ENCODE measurements at regions not wholly inside any gene's neighbourhood (a gene's known extent, or its start where the extent isn't known, plus 50 kb on each side); places are given as distances from the start of the nearest gene placed in this dataset.

- ATAC-seq (replicated peaks) (no peak), DNase-seq (no peak)
- H3K4me1 Mint-ChIP-seq (ENCODE audit: low read depth in 2 of 2) = no peaks in the 10 kb centered on the region
- no peak overlapping the region for H3K27ac Mint-ChIP-seq
- no peaks in the 10 kb centered on the region for H3K27me3 Mint-ChIP-seq
- peaks cover 5 to 7% of the 10 kb centered on the region in 2 donors for H3K9me3 Mint-ChIP-seq
- H3K4me3 Mint-ChIP-seq = no peak overlapping the region
- H3K36me3 Mint-ChIP-seq (ENCODE audit: insufficient read depth) = no peaks in the 10 kb centered on the region
Observed at GRCh38 chr1:189438808-189439207, 1038.9 kb downstream of the BRINP3 start.

- no peak for ATAC-seq (replicated peaks)
- Mint-ChIP-seq H3K27me3 (no peaks in the 10 kb centered on the region), H3K4me3 (no peak overlapping the region), H3K9me3 (peaks cover 12 to 13% of the 10 kb centered on the region in 2 donors), H3K36me3 (ENCODE audit: insufficient read depth) (no peaks in the 10 kb centered on the region), H3K27ac (no peak overlapping the region), H3K4me1 (ENCODE audit: low read depth in 2 of 2) (no peaks in the 10 kb centered on the region)
- no peak for DNase-seq
Observed at GRCh38 chr1:189463166-189463565, 1014.5 kb downstream of the BRINP3 start.

GRCh38 chr1:189496768-189497167, 980.9 kb downstream of the BRINP3 start:
- no peaks in the 10 kb centered on the region for H3K36me3 Mint-ChIP-seq (ENCODE audit: insufficient read depth)
- peaks cover 3 to 20% of the 10 kb centered on the region in 2 donors for H3K9me3 Mint-ChIP-seq
- no peak for ATAC-seq (replicated peaks)
- no peak for DNase-seq
- no peak overlapping the region for H3K4me3 Mint-ChIP-seq
- H3K4me1 Mint-ChIP-seq (ENCODE audit: low read depth in 2 of 2) = no peaks in the 10 kb centered on the region
- no peak overlapping the region for H3K27ac Mint-ChIP-seq
- no peaks in the 10 kb centered on the region for H3K27me3 Mint-ChIP-seq

- H3K27ac Mint-ChIP-seq = no peak overlapping the region
- H3K9me3 Mint-ChIP-seq = peaks cover 7 to 24% of the 10 kb centered on the region in 2 donors
- ATAC-seq (replicated peaks) (no peak), DNase-seq (no peak)
- H3K4me1 Mint-ChIP-seq (ENCODE audit: low read depth in 2 of 2) = no peaks in the 10 kb centered on the region
- H3K27me3 Mint-ChIP-seq = no peaks in the 10 kb centered on the region
- no peak overlapping the region for H3K4me3 Mint-ChIP-seq
- H3K36me3 Mint-ChIP-seq (ENCODE audit: insufficient read depth) = no peaks in the 10 kb centered on the region
Observed at GRCh38 chr1:189499736-189500135, 977.9 kb downstream of the BRINP3 start.

GRCh38 chr1:189500778-189501177, 976.9 kb downstream of the BRINP3 start:
- H3K4me3 Mint-ChIP-seq = no peak overlapping the region
- no peak for DNase-seq
- H3K27me3 Mint-ChIP-seq = no peaks in the 10 kb centered on the region
- no peak for ATAC-seq (replicated peaks)
- H3K36me3 Mint-ChIP-seq (ENCODE audit: insufficient read depth) = no peaks in the 10 kb centered on the region
- H3K27ac Mint-ChIP-seq = no peak overlapping the region
- H3K9me3 Mint-ChIP-seq = peaks cover 7 to 34% of the 10 kb centered on the region in 2 donors
- H3K4me1 Mint-ChIP-seq (ENCODE audit: low read depth in 2 of 2) = no peaks in the 10 kb centered on the region

GRCh38 chr1:189510827-189511226, 966.8 kb downstream of the BRINP3 start:
- DNase-seq = no peak
- Mint-ChIP-seq H3K4me3 (no peak overlapping the region), H3K27me3 (no peaks in the 10 kb centered on the region), H3K4me1 (ENCODE audit: low read depth in 2 of 2) (no peaks in the 10 kb centered on the region), H3K36me3 (ENCODE audit: insufficient read depth) (no peaks in the 10 kb centered on the region), H3K9me3 (peaks cover 8 to 35% of the 10 kb centered on the region in 2 donors), H3K27ac (no peak overlapping the region)
- ATAC-seq (replicated peaks) = no peak

GRCh38 chr1:189513091-189513490, 964.6 kb downstream of the BRINP3 start:
- Mint-ChIP-seq H3K4me3 (no peak overlapping the region), H3K4me1 (ENCODE audit: low read depth in 2 of 2) (no peaks in the 10 kb centered on the region), H3K27ac (no peak overlapping the region), H3K27me3 (no peaks in the 10 kb centered on the region), H3K36me3 (ENCODE audit: insufficient read depth) (no peaks in the 10 kb centered on the region), H3K9me3 (peaks cover 15 to 48% of the 10 kb centered on the region in 2 donors)
- no peak for DNase-seq
- no peak for ATAC-seq (replicated peaks)

GRCh38 chr1:189522441-189522840, 955.2 kb downstream of the BRINP3 start:
- no peaks in the 10 kb centered on the region for H3K4me1 Mint-ChIP-seq (ENCODE audit: low read depth in 2 of 2)
- no peaks in the 10 kb centered on the region for H3K36me3 Mint-ChIP-seq (ENCODE audit: insufficient read depth)
- no peak overlapping the region for H3K4me3 Mint-ChIP-seq
- ATAC-seq (replicated peaks) = no peak
- peaks cover 12 to 18% of the 10 kb centered on the region in 2 donors for H3K9me3 Mint-ChIP-seq
- no peaks in the 10 kb centered on the region for H3K27me3 Mint-ChIP-seq
- no peak overlapping the region for H3K27ac Mint-ChIP-seq
- DNase-seq = no peak

- ATAC-seq (replicated peaks) = no peak
- no peaks in the 10 kb centered on the region for H3K36me3 Mint-ChIP-seq (ENCODE audit: insufficient read depth)
Observed at GRCh38 chr1:189524501-189524900, 953.2 kb downstream of the BRINP3 start.

GRCh38 chr1:189530162-189530561, 947.5 kb downstream of the BRINP3 start:
- Mint-ChIP-seq H3K36me3 (ENCODE audit: insufficient read depth) (no peaks in the 10 kb centered on the region), H3K27ac (no peak overlapping the region), H3K4me1 (ENCODE audit: low read depth in 2 of 2) (no peaks in the 10 kb centered on the region), H3K27me3 (no peaks in the 10 kb centered on the region), H3K4me3 (no peak overlapping the region), H3K9me3 (peaks cover 12% of the 10 kb centered on the region in 2 donors)
- ATAC-seq (replicated peaks) (no peak), DNase-seq (no peak)

More at GRCh38 chr1:189524501-189524900, 953.2 kb downstream of the BRINP3 start:
- no peak overlapping the region for H3K27ac Mint-ChIP-seq
- H3K9me3 Mint-ChIP-seq = peaks cover 11 to 12% of the 10 kb centered on the region in 2 donors
- H3K4me1 Mint-ChIP-seq (ENCODE audit: low read depth in 2 of 2) = no peaks in the 10 kb centered on the region
- DNase-seq = no peak
- H3K4me3 Mint-ChIP-seq = no peak overlapping the region
- no peaks in the 10 kb centered on the region for H3K27me3 Mint-ChIP-seq

- Mint-ChIP-seq H3K4me1 (ENCODE audit: low read depth in 2 of 2) (no peaks in the 10 kb centered on the region), H3K9me3 (peaks cover 0 to 10% of the 10 kb centered on the region in 2 donors), H3K4me3 (no peak overlapping the region), H3K27me3 (no peaks in the 10 kb centered on the region), H3K36me3 (ENCODE audit: insufficient read depth) (no peaks in the 10 kb centered on the region), H3K27ac (no peak overlapping the region)
- ATAC-seq (replicated peaks) (no peak), DNase-seq (no peak)
Observed at GRCh38 chr1:189538271-189538670, 939.4 kb downstream of the BRINP3 start.

GRCh38 chr1:189550498-189550897, 927.2 kb downstream of the BRINP3 start:
- H3K27me3 Mint-ChIP-seq = no peaks in the 10 kb centered on the region
- no peaks in the 10 kb centered on the region for H3K4me1 Mint-ChIP-seq (ENCODE audit: low read depth in 2 of 2)
- no peak overlapping the region for H3K27ac Mint-ChIP-seq
- DNase-seq (no peak), ATAC-seq (replicated peaks) (no peak)
- H3K36me3 Mint-ChIP-seq (ENCODE audit: insufficient read depth) = no peaks in the 10 kb centered on the region
- H3K9me3 Mint-ChIP-seq = peaks cover 0 to 4% of the 10 kb centered on the region in 2 donors
- no peak overlapping the region for H3K4me3 Mint-ChIP-seq

- peaks cover 2 to 12% of the 10 kb centered on the region in 2 donors for H3K9me3 Mint-ChIP-seq
- DNase-seq (no peak), ATAC-seq (replicated peaks) (no peak)
- H3K27ac Mint-ChIP-seq = no peak overlapping the region
- no peaks in the 10 kb centered on the region for H3K27me3 Mint-ChIP-seq
- no peaks in the 10 kb centered on the region for H3K4me1 Mint-ChIP-seq (ENCODE audit: low read depth in 2 of 2)
- no peaks in the 10 kb centered on the region for H3K36me3 Mint-ChIP-seq (ENCODE audit: insufficient read depth)
- no peak overlapping the region for H3K4me3 Mint-ChIP-seq
Observed at GRCh38 chr1:189563784-189564183, 913.9 kb downstream of the BRINP3 start.

- ATAC-seq (replicated peaks) = no peak
- Mint-ChIP-seq H3K4me3 (no peak overlapping the region), H3K27me3 (no peaks in the 10 kb centered on the region), H3K4me1 (ENCODE audit: low read depth in 2 of 2) (no peaks in the 10 kb centered on the region), H3K36me3 (ENCODE audit: insufficient read depth) (no peaks in the 10 kb centered on the region), H3K9me3 (peaks cover 4 to 12% of the 10 kb centered on the region in 2 donors), H3K27ac (no peak overlapping the region)
- DNase-seq = no peak
Observed at GRCh38 chr1:189567890-189568289, 909.8 kb downstream of the BRINP3 start.

- DNase-seq (no peak), ATAC-seq (replicated peaks) (no peak)
- no peaks in the 10 kb centered on the region for H3K27me3 Mint-ChIP-seq
- no peak overlapping the region for H3K27ac Mint-ChIP-seq
- peaks cover 11% of the 10 kb centered on the region in 2 donors for H3K9me3 Mint-ChIP-seq
- no peaks in the 10 kb centered on the region for H3K36me3 Mint-ChIP-seq (ENCODE audit: insufficient read depth)
- no peak overlapping the region for H3K4me3 Mint-ChIP-seq
- H3K4me1 Mint-ChIP-seq (ENCODE audit: low read depth in 2 of 2) = no peaks in the 10 kb centered on the region
Observed at GRCh38 chr1:189596197-189596596, 881.5 kb downstream of the BRINP3 start.
